ENCODE measurements at regions not wholly inside any gene's neighbourhood (a gene's known extent, or its start where the extent isn't known, plus 50 kb on each side); places are given as distances from the start of the nearest gene placed in this dataset.

- Histone ChIP-seq H3K4me3 (no peak overlapping the region), H3K9me3 (no peaks in the 10 kb centered on the region), H3K36me3 (no peaks in the 10 kb centered on the region), H3K27ac (no peak overlapping the region), H3K4me1 (peaks cover 0 to 8% (median 0%) of the 10 kb centered on the region in 4 donors), H3K27me3 (no peaks in the 10 kb centered on the region)
- no peak for TF ChIP-seq POLR2A (IDR thresholded peaks at IDR 0.05)
- TF ChIP-seq CTCF (IDR thresholded peaks at IDR 0.05): no peak
- DNase-seq (no peak), ATAC-seq (no peak)
- intact Hi-C loops (cut with DNase I): no loop called here
- WGBS (ENCODE audit: insufficient coverage, low coverage, low lambda C conversion rate, missing lambda C conversion rate): 64% methylated on average over 5 of the region's 5 CpGs
These were observed 410.3 kb downstream of the PID1 start for GRCh38 chr2:228860601-228861285.

DNA sequence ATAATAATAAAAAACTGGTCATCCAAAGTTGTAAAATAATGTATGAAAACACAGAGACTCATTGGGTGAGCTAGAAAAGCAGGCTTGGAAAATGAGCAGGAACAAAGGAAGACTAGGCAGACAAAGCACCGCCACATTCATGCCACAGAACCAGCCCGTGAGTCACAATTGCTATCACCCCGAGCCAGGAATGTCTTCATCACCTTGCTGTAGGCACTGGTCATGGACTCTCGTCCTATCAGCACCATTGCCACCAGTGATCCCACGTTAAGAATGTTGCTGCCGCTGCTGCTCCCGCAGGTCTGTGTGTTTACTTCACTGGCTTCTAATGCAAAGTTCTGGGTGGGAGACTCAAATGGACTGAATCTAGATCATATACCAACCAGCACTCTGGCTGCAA is 417.9 kb downstream of the PID1 start:
- WGBS (ENCODE audit: insufficient coverage, low coverage, low lambda C conversion rate, missing lambda C conversion rate): 84% methylated on average over 7 of the region's 7 CpGs
- no peaks in the 10 kb centered on the region for H3K27me3 ChIP-seq
- H3K9me3 ChIP-seq: no peaks in the 10 kb centered on the region
- no peaks in the 10 kb centered on the region for H3K4me1 ChIP-seq
- TF ChIP-seq POLR2A (IDR thresholded peaks at IDR 0.05) (no peak), CTCF (IDR thresholded peaks at IDR 0.05) (no peak)
- no peaks in the 10 kb centered on the region for H3K36me3 ChIP-seq
- intact Hi-C loops (cut with DNase I): no loop called here
- DNase-seq (no peak), ATAC-seq (no peak)
- H3K27ac ChIP-seq: no peak overlapping the region
- no peak overlapping the region for H3K4me3 ChIP-seq

GRCh38 chr2:228848638-228849037 is 422.4 kb downstream of the PID1 start:
- 82% methylated on average over 5 of the region's 5 CpGs for whole genome bisulfite sequencing (ENCODE audit: insufficient coverage, low coverage, low lambda C conversion rate, missing lambda C conversion rate)
- Histone ChIP-seq H3K4me3 (no peak overlapping the region), H3K4me1 (peaks cover 0 to 20% (median 3%) of the 10 kb centered on the region in 4 donors), H3K9me3 (peaks cover 0 to 5% (median 0%) of the 10 kb centered on the region in 4 donors), H3K36me3 (no peaks in the 10 kb centered on the region), H3K27me3 (no peaks in the 10 kb centered on the region), H3K27ac (no peak overlapping the region)
- no peak for TF ChIP-seq POLR2A (IDR thresholded peaks at IDR 0.05)
- TF ChIP-seq CTCF (IDR thresholded peaks at IDR 0.05): no peak
- ATAC-seq (no peak), DNase-seq (no peak)
- intact Hi-C loops (cut with DNase I): no loop called here

DNA sequence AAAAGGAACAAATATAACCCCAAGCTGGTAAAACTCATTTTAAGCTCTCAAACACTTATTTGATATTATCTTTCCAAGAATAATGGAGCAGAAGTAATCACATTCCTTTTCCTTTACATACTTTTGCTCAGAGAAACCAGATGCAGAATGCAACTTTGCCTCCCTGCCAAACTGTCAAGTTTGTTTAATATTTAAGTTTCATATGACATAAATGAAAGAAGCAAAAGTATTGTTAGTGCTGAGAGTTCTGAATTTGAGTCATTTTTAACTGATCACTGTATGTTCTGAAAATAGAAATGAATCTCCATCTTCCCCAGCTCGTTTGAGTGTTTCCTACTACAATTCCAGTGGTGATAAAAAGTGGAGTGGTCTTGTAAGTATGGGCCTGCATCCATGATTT is 423.4 kb downstream of the PID1 start:
- intact Hi-C loops (cut with DNase I): no loop called here
- peaks cover 0 to 5% (median 0%) of the 10 kb centered on the region in 4 donors for H3K9me3 ChIP-seq
- no peak overlapping the region for H3K4me3 ChIP-seq
- no peak for ATAC-seq
- TF ChIP-seq POLR2A (IDR thresholded peaks at IDR 0.05) (no peak), CTCF (IDR thresholded peaks at IDR 0.05) (no peak)
- no peak for DNase-seq
- H3K36me3 ChIP-seq: no peaks in the 10 kb centered on the region
- no peaks in the 10 kb centered on the region for H3K27me3 ChIP-seq
- no peak overlapping the region for H3K27ac ChIP-seq
- 33% methylated on average over 1 of the region's 1 CpG for WGBS (ENCODE audit: insufficient coverage, low coverage, low lambda C conversion rate, missing lambda C conversion rate)
- H3K4me1 ChIP-seq: peaks cover 0 to 22% (median 6%) of the 10 kb centered on the region in 4 donors

All from right lobe of liver (tissue), 6 donors.